ENCODE measurements at regions not wholly inside any gene's neighbourhood (a gene's known extent, or its start where the extent isn't known, plus 50 kb on each side); places are given as distances from the start of the nearest gene placed in this dataset.
"Not testable (repeated sequence)": the region's sequence is repeated elsewhere in the genome, so short reads cannot be mapped to it uniquely, and the experiment has no call there.

GRCh38 chr22:22811016-22812009, 76.3 kb upstream of the IGLL5 start:
- DNase-seq, result no peak

- DNase-seq, result no peak
Observed at GRCh38 chr22:22812031-22812905, 75.3 kb upstream of the IGLL5 start.

DNA sequence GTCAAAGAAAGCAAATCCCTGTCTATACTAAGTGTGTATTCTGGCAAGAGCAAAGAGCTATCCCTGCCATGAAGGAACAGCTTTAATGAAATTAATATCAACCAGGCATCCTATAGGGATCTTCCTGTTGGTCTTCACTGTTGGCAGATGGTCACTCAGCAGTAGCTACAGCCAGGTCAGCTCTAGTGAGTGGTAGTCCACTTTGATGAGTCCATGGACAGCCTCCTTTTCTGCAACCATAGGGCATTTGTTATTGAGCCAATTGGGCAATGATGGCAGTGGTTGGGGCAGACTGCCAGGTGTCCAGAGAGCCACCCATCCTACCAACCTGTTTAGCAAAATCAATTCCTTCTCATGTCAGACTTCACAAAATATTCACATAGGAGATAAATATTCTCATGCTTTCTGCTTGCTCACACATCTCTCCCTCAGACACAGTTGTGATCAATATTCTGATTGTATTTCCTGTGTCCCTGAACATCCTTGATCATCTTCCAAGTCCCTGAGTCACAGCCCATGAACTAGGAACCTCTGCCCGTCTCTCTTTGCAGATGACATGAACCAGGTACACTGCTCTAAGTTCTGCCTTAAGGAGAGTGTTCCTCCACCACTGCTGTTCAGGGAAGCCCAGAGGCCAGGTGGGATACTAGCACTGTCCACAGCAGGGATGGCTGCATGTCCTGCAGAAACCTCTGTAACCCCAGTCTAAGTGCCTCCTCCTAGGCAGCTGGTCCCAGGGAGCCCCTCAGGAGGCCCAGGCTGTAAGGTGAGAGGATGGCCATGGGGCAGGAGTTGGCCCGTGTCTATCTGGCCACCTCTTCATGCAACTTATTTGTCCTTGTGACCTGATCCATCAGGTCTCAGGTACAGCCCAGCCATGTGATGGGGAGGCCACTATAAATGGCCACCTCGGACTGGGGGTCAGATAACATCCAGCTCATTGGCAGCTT, 74.2 kb upstream of the IGLL5 start:
- DNase-seq, result no peak

GRCh38 chr22:22814666-22815396, 72.8 kb upstream of the IGLL5 start:
- DNase-seq, result no peak

- no peak for DNase-seq
Observed at GRCh38 chr22:22815397-22816170, 72.0 kb upstream of the IGLL5 start.

DNA sequence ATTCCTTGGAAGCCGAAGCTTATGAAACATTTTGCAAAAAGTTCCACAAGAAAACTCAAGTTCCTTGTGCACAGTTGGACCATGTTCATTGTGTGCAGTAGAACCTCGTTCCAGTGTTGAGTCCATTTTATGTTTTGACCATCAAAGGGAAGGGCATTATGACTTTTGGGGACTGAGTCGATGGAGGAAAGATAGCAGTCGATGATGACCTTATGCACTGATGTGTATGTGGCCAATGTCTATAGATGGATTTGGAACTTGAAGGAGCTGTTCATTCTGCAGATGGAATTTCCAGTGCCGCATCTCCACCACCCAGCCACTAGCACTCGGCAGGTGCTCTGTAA, 71.5 kb upstream of the IGLL5 start:
- DNase-seq, result no peak

DNA sequence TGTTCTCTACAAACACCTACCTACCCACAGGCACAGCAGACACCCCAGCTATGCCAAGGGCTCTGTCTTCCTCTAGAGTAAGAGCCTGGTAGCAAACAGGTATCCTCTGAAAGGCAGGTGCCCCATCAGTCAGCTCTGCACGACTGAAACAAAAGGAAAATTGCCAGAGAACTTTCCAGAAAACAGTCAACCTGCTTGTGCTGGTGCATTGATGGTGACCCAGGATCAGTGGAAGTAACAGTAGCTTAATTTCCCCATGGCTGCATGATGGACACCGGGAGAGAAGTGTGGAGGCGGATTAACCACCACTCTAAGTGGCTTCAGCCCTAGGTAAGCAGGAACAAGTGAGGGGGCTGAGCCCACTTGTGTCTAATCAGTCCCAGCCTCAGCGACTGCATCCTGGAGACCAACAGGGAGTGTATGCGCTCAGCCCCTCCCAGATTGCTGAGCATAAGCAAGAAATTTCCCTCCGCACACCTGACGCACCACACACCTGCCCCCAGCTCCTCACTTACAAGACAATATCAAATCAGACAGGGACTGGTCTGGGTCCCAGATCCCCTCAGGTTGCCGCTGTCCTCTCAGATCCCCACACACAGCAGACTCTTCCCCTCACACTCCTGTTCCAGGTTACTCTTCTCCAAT, 70.7 kb upstream of the IGLL5 start:
- DNase-seq, result no peak

- DNase-seq, result no peak
Observed at GRCh38 chr22:22817468-22818201, 70.0 kb upstream of the IGLL5 start.

DNA sequence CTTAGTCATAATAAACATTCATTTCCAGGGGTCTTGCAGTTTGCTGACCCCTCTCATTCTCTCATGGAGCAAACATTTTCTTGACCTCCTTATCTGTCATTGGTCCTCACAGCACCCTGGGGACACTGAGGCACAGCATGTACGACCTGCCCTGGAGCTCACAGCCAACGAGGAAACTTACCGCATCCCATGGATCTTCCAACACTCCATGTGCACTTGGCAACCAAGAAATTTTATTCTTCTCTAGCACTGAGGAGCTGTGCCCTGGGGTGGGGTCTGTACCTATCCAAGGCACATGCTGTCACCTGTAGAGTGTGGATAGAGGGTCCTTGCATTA, 69.4 kb upstream of the IGLL5 start:
- DNase-seq, result no peak

GRCh38 chr22:22818861-22819855, 68.5 kb upstream of the IGLL5 start:
- DNase-seq, result no peak

GRCh38 chr22:22820076-22820475, 67.5 kb upstream of the IGLL5 start:
- DNase-seq, result no peak

GRCh38 chr22:22820626-22821025, 67.0 kb upstream of the IGLL5 start:
- DNase-seq, result no peak

GRCh38 chr22:22821340-22821739, 66.3 kb upstream of the IGLL5 start:
- DNase-seq, result no peak

DNA sequence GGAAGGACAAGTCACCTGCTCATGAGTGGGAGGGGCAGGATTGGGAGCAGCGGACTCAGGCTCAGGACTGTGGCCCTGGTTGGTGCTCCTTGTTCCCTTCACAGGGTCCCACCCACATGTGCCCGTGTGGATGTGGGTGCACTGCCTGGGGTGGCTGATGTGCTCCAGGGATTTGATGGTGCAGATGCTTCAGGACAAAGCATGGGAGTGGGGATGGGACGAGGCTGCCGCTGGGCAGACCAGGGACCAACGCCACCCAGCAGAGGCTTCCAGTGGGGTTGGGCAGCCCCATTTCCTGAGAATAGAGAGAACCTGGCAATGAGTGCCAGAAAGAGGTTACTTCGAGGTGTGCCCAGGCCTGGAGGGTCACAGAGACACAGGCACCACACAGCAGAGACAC, 65.5 kb upstream of the IGLL5 start:
- DNase-seq, result no peak

DNA sequence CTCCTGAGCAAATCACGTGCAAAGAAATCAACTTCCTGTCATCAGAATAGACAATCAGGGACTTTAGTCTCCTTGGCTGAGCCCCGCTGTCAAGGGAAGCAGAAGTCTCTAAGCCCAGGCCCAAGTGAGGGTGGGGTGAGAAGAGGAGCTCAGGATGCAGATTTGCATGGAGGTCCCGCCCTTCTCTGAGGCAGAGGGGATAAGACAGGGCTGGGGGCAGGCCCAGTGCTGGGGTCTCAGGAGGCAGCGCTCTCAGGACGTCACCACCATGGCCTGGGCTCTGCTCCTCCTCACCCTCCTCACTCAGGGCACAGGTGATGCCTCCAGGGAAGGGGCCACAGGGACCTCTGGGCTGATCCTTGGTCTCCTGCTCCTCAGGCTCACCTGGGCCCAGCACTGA, 65.1 kb upstream of the IGLL5 start:
- DNase-seq, result not testable (repeated sequence)

DNA sequence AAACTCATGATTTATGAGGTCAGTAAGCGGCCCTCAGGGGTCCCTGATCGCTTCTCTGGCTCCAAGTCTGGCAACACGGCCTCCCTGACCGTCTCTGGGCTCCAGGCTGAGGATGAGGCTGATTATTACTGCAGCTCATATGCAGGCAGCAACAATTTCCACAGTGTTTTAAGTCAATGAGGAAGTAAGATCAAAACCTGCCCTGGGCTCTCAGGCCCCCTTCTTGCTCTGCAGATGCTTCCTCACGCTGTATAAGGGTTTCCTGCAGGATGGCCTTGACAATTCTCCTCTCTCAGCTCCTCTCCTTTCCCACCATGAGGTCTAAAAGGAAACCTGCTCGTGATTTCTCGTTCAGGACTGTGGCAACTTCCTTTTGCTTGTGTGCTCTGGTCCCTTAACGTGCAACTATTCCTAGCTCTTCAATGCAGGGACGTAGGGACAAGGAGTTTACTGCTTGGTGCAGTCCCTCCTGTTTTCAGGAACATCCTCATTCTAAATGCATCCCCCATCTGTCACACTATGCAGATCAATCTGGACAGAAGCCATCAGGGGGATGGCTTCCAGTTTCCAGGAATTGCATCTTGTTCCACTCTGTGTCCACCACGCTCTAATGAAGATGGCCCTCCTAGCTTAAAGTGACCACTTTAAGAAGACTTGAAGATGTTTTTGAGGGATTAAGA, 64.3 kb upstream of the IGLL5 start:
- DNase-seq, result no peak

- no peak for DNase-seq
Observed at GRCh38 chr22:22824340-22825212, 63.0 kb upstream of the IGLL5 start.

All from stimulated activated CD8-positive, alpha-beta memory T cell treated with anti-CD3 and anti-CD28 coated beads, Interleukin-4, amount 100 ng/mL, for 48 hours (primary cell).